ENCODE measurements at regions not wholly inside any gene's neighbourhood (a gene's known extent, or its start where the extent isn't known, plus 50 kb on each side); places are given as distances from the start of the nearest gene placed in this dataset.

DNA sequence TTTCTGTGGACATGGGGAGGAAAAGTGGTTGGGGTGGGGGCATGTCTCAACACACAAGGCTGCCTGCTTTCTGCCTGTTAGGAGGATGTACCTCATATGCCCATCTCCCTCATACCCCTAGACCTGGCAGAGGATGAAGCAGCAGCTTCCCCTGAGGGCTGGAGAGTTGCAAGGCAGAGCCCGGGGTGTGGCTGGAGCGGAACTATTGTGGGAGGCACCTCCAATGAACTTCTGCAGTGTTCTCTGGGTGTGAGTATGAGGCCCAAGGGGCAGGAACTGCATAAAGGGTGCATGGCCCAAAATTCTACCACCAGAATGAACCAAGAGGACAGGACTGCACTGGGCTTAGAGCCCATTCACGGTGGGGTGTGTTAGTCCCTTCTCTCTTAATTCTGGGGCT, 296.3 kb upstream of the SIX2 start:
- no peak for TF ChIP-seq POLR2A (IDR thresholded peaks at IDR 0.05)
- TF ChIP-seq CTCF (IDR thresholded peaks at IDR 0.05), result no peak
- TF ChIP-seq EP300 (IDR thresholded peaks at IDR 0.05), result no peak

Data from tibial nerve (tissue), 4 donors.